ENCODE measurements at regions not wholly inside any gene's neighbourhood (a gene's known extent, or its start where the extent isn't known, plus 50 kb on each side); places are given as distances from the start of the nearest gene placed in this dataset.
"Not testable (repeated sequence)": the region's sequence is repeated elsewhere in the genome, so short reads cannot be mapped to it uniquely, and the experiment has no call there.

- no peak for DNase-seq (ENCODE audit: low read depth in 1 of 2, low spot score in 1 of 2)
These were observed 162.1 kb downstream of the PTPRU start for GRCh38 chr1:29398431-29398830.

- DNase-seq (ENCODE audit: low read depth in 1 of 2, low spot score in 1 of 2), result no peak
These were observed 161.7 kb downstream of the PTPRU start for GRCh38 chr1:29397981-29398380.

- DNase-seq (ENCODE audit: low read depth in 1 of 2, low spot score in 1 of 2), result no peak
These were observed 160.9 kb downstream of the PTPRU start for GRCh38 chr1:29397256-29397590.

- DNase-seq (ENCODE audit: low read depth in 1 of 2, low spot score in 1 of 2), result no peak
These were observed 160.3 kb downstream of the PTPRU start for GRCh38 chr1:29396438-29397255.

GRCh38 chr1:29395736-29396437 lies 159.6 kb downstream of the PTPRU start:
- DNase-seq (ENCODE audit: low read depth in 1 of 2, low spot score in 1 of 2), result no peak

- DNase-seq (ENCODE audit: low read depth in 1 of 2, low spot score in 1 of 2), result no peak
These were observed 158.4 kb downstream of the PTPRU start for GRCh38 chr1:29394521-29395225.

- no peak for DNase-seq (ENCODE audit: low read depth in 1 of 2, low spot score in 1 of 2)
These were observed 157.1 kb downstream of the PTPRU start for GRCh38 chr1:29393451-29393826.

- DNase-seq (ENCODE audit: low read depth in 1 of 2, low spot score in 1 of 2), result no peak
These were observed 156.4 kb downstream of the PTPRU start for GRCh38 chr1:29392486-29393450.

GRCh38 chr1:29392036-29392435 lies 155.7 kb downstream of the PTPRU start:
- no peak for DNase-seq (ENCODE audit: low read depth in 1 of 2, low spot score in 1 of 2)

GRCh38 chr1:29391362-29391880 lies 155.1 kb downstream of the PTPRU start:
- no peak for DNase-seq (ENCODE audit: low read depth in 1 of 2, low spot score in 1 of 2)

- DNase-seq (ENCODE audit: low read depth in 1 of 2, low spot score in 1 of 2), result no peak
These were observed 154.4 kb downstream of the PTPRU start for GRCh38 chr1:29390491-29391361.

GRCh38 chr1:29390075-29390474 lies 153.8 kb downstream of the PTPRU start:
- no peak for DNase-seq (ENCODE audit: low read depth in 1 of 2, low spot score in 1 of 2)

- DNase-seq (ENCODE audit: low read depth in 1 of 2, low spot score in 1 of 2), result no peak
These were observed 153.3 kb downstream of the PTPRU start for GRCh38 chr1:29389533-29390041.

- DNase-seq (ENCODE audit: low read depth in 1 of 2, low spot score in 1 of 2), result no peak
These were observed 152.6 kb downstream of the PTPRU start for GRCh38 chr1:29388884-29389283.

- DNase-seq (ENCODE audit: low read depth in 1 of 2, low spot score in 1 of 2), result no peak
These were observed 151.8 kb downstream of the PTPRU start for GRCh38 chr1:29388170-29388569.

- DNase-seq (ENCODE audit: low read depth in 1 of 2, low spot score in 1 of 2), result no peak
These were observed 150.9 kb downstream of the PTPRU start for GRCh38 chr1:29387210-29387609.

- DNase-seq (ENCODE audit: low read depth in 1 of 2, low spot score in 1 of 2), result not testable (repeated sequence)
These were observed 150.1 kb downstream of the PTPRU start for GRCh38 chr1:29386453-29386852.

GRCh38 chr1:29385966-29386365 lies 149.6 kb downstream of the PTPRU start:
- DNase-seq (ENCODE audit: low read depth in 1 of 2, low spot score in 1 of 2), result no peak

- DNase-seq (ENCODE audit: low read depth in 1 of 2, low spot score in 1 of 2), result no peak
These were observed 148.2 kb downstream of the PTPRU start for GRCh38 chr1:29384496-29385015.

Measured in stimulated activated CD4-positive, alpha-beta T cell treated with anti-CD3 and anti-CD28 coated beads, Interleukin-15, amount 100 ng/mL, for 1 hour (primary cell).